HG03139 (cell line): ENCODE measurements at regions not wholly inside any gene's neighbourhood (a gene's known extent, or its start where the extent isn't known, plus 50 kb on each side); places are given as distances from the start of the nearest gene placed in this dataset.

Source experiments
- ATAC-seq: cut with Tn5 transposase; IDR thresholded peaks from one replicate; pipeline ENCODE4 v1.9.1; 2021; ENCODE audit not compliant: unreplicated experiment

GRCh38 chr6:75546381-75546780, 52.8 kb upstream of the FILIP1 start:
- ATAC-seq = no peak

GRCh38 chr6:75550544-75551167, 51.0 kb upstream of the SENP6 start:
- no peak for ATAC-seq

- ATAC-seq = peak; percentile 51
Observed at GRCh38 chr6:75551367-75551952, 50.2 kb upstream of the SENP6 start.
